ENCODE measurements at regions not wholly inside any gene's neighbourhood (a gene's known extent, or its start where the extent isn't known, plus 50 kb on each side); places are given as distances from the start of the nearest gene placed in this dataset.
"Not testable (repeated sequence)": the region's sequence is repeated elsewhere in the genome, so short reads cannot be mapped to it uniquely, and the experiment has no call there.

GRCh38 chr2:82005889-82006288 lies 1701.3 kb upstream of the LRRTM1 start:
- not testable (repeated sequence) for DNase-seq (ENCODE audit: low read depth in 2 of 2)

GRCh38 chr2:82001614-82002013 lies 1697.1 kb upstream of the LRRTM1 start:
- no peak for DNase-seq (ENCODE audit: low read depth in 2 of 2)

DNA sequence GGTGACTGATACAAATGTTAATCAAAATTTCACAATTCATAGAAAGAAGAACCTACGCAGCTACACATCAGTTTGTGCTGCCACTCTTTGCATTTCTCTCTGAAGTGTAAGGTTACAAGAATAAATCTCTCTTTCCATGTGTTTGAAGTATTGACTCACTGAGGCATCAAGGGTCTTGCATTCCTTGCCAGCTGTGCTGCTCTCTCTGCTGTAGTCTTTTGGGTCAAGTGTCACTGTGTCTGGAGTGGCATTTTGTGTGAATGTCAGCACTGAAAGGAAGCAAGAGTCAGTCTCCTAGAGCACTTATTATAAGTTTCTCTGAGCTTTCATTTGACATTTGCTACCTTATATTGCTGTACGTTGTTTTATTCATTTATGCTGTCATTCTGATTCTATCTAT lies 1696.1 kb upstream of the LRRTM1 start:
- no peak for DNase-seq (ENCODE audit: low read depth in 2 of 2)

DNA sequence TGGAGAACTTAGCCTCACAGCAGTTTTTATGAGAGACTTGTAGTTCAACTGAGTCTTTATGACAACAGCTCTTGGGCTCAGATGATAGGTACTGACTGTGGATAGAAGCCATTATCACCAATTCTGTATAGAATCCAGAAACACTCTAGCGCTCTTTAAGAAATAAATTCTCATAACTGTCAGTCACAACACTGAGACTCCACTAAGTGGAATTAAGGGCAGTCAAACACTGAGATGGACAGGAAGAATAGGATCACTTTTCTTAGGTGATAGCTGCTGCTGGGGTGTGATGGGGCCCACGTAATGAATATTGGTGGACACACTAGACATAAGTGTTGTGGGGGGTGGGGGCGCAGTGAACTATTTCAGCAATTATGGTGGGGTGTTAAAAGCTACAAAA lies 1691.8 kb upstream of the LRRTM1 start:
- DNase-seq (ENCODE audit: low read depth in 2 of 2) = no peak

DNA sequence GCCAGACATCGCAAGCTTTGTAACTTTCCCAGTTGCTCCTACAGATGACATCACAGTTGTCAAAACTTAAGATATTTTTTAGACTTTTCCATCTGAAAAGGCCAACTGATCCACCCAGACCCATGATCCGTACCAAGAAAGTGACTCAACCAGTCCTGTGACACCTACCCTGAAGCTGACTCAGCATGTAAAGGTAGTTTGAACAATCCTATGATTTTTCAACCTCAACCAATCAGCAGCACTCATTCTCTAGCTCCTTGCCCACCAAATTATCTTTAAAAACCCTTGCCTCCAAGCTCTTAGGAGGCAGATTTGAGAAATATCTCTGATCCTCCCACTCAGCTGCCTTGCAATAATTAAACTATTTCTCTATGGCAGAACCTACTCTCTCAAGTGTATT lies 1686.7 kb upstream of the LRRTM1 start:
- DNase-seq (ENCODE audit: low read depth in 2 of 2) = no peak

DNA sequence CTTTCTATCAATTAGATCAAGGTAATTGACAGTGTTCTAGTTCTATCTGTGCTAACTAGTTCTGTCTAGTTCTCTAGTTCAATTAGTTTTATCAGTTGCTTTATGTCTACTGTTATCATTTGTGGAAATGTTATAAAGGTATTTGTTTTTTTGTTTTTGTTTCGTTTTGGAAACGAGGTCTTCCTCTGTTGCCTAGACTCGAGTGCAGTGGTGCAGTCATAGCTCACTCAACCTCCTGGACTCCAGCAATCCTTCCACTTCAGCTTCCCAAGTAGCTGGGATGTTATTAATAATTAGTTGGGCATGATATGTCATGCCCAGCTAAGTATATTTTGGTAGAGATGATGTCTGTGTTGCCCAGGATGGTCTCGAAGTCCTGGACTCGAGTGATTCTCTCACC lies 1682.8 kb upstream of the LRRTM1 start:
- no peak for DNase-seq (ENCODE audit: low read depth in 2 of 2)

- no peak for DNase-seq (ENCODE audit: low read depth in 2 of 2)
Measured at GRCh38 chr2:81984969-81985637, 1680.6 kb upstream of the LRRTM1 start.

GRCh38 chr2:81981585-81981984 lies 1677.0 kb upstream of the LRRTM1 start:
- no peak for DNase-seq (ENCODE audit: low read depth in 2 of 2)

DNA sequence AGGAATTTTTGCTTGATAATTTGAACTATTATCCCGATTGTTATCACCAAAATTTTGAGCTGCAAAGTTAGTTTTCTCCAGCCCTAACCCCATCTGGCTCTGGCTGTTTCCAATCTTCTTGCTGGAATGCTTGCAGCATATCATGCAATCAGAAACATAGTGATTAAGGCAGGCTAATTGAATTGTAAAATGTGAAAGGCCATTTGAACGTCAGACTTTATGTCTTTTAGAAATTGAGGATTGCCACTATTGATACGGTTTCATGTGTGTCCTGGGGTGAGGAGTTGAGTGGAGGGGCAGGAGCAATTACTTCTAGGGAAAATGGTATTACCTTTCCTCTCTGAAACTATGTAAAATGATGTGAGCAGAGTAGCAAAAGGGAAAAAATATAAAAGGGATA lies 1674.5 kb upstream of the LRRTM1 start:
- no peak for DNase-seq (ENCODE audit: low read depth in 2 of 2)

DNA sequence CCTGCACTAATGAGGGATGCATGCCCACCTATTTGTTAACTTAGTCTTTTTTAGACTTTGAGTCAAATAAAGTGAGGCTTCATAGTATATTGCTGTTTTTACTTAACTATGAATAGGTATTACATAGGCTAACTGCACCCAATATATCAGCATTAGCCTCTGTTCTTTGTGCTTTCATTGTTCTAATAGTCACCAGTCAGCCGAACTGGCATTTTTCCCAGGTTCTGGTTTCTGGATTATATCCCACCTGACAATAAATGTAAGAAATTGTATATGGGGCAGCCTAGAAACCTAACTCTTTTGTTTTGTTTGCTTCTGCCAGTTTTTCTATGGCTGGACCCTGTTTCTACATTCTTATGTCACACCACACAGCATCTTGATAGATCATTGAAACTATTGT lies 1672.4 kb upstream of the LRRTM1 start:
- no peak for DNase-seq (ENCODE audit: low read depth in 2 of 2)

DNA sequence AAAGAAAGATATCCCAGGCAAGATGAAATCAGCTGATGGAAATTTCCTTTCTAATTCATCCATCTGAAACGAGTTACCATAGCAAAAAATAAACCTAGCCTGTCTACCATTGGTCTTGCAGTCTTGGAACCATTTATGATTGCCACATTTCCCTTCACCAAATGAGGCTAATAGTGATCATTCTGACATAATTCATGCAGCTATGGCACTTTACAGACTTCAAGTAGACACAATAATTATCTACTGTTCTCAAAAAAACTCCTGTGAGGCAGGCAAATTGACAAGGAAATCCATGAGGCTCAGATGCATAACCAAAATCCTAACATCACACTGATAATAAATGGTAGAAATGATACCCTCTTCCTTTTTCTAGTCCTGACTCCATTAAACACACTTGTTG lies 1669.7 kb upstream of the LRRTM1 start:
- no peak for DNase-seq (ENCODE audit: low read depth in 2 of 2)

DNA sequence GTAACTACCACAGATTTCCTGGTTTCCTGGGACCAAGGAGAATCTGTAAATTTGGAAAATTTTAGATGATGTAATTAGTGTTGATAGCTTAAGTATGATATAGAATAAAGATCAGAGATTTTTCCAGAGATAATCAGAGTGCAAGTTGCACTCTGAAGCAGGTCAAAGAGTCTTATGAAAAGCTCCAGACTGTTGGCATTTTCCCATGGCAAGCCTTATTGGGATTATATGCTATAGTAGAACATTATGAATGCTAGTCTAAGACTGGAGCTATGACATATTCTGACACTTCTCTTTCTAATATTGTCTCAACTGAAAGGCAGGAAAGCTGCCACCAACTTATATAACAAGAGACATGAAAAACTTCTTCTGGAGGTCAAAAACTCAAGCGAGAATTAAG lies 1638.3 kb upstream of the LRRTM1 start:
- DNase-seq (ENCODE audit: low read depth in 2 of 2) = no peak

GRCh38 chr2:81942136-81942680 lies 1637.7 kb upstream of the LRRTM1 start:
- DNase-seq (ENCODE audit: low read depth in 2 of 2) = no peak

DNA sequence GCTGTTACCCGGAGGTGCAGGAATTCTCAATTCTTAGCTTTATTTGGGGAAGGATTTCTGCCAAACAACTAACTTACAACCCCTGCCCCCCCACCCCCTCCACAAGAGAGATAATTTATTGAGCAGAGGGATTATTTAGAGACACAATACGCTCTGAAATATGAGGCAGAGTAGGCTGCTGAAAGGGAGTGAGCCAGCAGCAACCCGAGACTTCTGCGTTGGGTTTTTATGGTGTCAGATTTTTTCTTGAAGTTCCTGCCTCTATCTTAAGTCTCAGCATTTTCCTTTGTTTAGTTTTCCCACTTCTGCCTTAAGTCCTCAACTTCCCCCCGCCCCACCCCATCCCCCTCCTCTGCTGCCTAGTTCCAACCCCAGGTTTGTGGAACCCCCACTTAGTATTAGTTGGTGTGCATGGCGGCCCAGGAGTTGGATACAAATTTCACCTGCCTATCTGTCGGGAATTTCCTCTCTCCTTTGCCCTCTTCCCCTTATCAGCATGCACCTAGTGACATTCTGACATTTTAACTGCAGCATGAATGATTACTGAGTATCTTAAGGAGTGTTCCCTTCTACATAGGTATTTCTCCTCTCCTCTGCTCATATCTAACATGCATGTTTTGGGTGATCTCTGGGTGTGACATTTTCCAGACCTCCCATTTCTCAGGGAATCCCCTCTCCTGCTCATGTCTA lies 1635.9 kb upstream of the LRRTM1 start:
- DNase-seq (ENCODE audit: low read depth in 2 of 2) = no peak

DNA sequence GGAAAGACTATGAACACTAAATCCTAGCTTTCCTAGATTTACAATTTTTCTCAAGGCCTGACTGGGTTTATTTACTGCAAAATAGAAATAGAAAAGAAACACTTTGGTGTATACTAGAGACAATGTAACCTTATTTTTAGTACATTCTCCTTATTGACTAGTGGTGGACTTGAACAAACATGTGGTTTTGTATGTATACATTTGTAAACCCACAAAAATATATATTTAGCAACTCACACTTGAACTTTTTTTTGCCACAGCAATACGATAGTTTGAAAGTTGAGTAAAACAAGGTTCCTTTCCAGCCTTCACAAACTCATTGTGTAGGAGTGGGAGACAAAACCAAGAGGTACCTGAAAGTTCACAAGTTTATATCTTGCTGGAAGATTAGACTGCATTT lies 1633.4 kb upstream of the LRRTM1 start:
- DNase-seq (ENCODE audit: low read depth in 2 of 2) = no peak

DNA sequence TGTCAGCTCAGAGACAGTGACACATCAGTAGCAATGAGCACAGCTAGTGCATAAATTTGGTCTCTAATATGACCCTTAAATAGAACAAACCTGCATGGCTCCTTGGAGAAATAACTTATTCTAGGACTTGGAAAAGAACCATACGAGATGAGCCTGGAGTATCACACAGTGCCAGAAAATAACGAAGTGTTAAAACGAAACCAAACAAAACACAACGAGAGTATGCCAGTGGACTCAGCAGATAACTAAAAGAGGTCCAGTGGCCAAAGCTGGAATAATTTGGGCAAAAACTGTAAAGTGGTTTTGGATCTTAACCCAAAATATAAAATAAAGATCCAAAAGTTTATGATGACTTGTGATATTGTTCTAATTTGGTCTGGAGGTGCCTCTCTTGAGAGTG lies 1599.0 kb upstream of the LRRTM1 start:
- DNase-seq (ENCODE audit: low read depth in 2 of 2) = no peak

GRCh38 chr2:81901017-81901416 lies 1596.5 kb upstream of the LRRTM1 start:
- no peak for DNase-seq (ENCODE audit: low read depth in 2 of 2)

DNA sequence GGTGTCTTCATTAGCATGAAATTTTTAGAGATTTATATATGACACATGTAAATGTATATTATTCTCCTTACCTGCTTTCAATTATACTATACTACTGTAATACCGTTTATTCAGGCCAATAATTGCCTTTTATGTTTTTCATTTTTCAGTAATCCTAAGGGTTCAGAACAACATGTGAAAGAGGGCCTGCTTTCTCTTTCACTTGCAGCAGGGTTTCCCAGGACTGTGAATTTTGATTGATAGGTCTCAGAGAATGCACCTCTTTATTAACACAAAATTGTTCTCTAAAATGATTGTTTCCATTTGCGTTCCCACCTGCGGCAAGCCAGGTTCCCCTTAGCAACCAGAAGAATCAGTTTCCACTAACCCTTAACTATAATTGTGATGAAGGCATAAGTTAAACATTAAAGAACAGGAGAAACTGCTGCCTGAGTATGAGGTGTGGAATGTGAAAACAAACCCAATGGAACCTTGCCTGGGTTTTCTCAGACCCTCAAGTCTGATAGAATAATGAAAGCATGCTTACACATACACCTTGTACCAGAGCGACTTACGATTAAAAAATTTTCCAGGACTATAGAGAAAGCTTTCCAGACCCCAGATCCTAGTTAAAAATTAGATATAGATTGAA lies 1591.2 kb upstream of the LRRTM1 start:
- no peak for DNase-seq (ENCODE audit: low read depth in 2 of 2)

DNA sequence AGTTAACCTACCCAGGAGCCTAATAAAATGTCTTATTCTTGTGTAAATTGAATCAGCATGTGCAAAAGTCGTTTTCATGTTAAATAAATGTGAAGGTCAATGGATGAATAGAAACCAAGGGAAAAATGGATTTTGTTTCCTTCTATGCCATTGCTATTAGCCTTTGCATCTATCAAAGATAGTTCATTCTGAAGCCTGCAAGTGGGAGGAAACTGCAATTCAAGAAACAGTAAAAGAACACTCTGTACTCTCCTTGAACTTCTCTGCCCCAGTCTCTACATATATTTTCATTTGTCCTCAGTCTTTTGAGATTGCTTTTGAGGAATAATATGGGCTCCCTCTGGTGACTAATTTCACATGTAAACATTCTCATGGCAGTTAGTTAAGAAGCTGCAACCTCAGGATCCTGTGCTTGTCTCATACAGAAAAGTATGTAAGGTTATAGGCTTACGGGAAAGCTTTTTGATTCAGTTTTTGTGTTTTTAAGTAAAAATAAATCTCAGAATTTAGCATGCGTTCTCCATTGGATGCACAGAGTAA lies 1590.0 kb upstream of the LRRTM1 start:
- no peak for DNase-seq (ENCODE audit: low read depth in 2 of 2)

- DNase-seq (ENCODE audit: low read depth in 2 of 2) = no peak
Measured at GRCh38 chr2:81876624-81877023, 1572.1 kb upstream of the LRRTM1 start.

DNA sequence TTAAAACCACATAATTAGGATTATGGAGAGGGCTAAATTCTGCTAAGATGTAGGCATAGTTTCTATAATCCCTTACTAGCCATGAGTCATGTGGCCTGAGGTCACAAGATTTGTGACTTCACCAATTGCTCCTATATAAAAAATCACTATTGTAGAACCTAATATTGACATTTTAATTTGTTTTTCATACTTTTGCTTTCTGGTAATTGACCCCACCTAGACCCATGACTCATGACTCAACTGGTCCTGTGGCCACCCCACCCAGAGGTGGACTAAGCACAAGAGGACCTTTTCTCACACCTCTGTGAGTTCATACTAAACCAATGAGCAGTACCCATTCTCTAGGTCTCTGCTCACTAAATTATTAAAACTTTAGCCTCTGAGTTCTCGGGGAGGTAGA lies 1567.5 kb upstream of the LRRTM1 start:
- DNase-seq (ENCODE audit: low read depth in 2 of 2) = no peak

DNA sequence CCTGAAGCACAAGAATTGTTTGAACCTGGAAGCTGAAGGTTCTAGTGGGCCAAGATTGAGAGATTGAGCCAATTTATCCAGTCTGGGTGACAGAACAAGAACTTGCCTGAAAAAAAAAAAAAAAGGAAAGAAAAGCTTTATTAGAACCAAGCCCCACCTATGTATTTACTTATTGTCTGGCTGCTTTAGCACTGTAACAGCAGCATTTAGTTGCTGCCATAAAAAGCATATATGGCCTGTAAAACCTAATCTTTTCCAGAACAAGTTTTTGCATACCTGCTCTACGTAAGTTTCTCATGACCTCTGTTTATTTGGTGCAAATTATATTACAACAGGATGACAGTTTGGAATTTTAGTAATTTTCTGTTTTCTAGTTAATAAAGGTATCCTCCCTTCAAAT lies 1565.6 kb upstream of the LRRTM1 start:
- no peak for DNase-seq (ENCODE audit: low read depth in 2 of 2)

DNA sequence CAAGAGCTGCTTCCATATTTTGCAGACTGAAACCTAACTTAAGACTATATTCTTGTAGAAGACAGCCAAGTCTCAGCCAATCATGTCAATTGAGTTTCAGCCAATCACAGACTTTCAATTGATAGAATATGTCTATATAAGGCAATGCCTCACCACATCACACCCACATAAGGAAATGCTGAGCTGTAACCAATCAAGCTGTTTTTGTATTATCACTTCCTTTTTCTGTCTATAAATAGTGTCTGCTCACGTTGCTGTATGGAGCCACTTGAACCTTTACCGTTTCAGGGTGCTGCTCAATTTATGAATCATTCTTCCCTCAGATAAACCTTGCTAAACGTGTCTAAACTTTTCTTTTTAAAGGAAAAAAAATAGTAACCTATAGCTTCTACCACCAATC lies 1554.4 kb upstream of the LRRTM1 start:
- no peak for DNase-seq (ENCODE audit: low read depth in 2 of 2)
